ENCODE measurements at regions not wholly inside any gene's neighbourhood (a gene's known extent, or its start where the extent isn't known, plus 50 kb on each side); places are given as distances from the start of the nearest gene placed in this dataset.

DNA sequence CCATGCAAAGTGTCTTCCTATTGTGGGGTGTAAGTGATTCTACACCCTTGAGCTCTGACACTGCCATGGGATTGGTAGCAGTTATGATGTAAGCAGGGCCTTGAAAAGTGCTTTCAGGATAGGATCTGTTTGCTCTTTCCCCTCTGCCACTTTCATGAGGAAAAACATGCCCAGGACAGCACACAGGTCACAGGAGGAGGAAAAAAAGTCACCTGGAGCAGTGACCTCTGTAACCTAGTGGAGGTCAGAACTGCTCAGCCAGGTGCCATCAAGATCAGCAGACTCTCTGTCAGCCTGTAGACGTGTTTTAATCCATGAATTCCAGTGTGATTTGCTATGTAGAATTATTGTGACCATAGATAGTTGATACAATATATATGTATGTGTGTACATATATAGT, 92.7 kb upstream of the BMP2 start:
- H3K14ac ChIP-seq (ENCODE audit: insufficient read length): peak overlapping the region; percentile 48
- no peak overlapping the region for H3K56ac ChIP-seq (replicated peaks; ENCODE audit: insufficient read length, low read depth, low read length)
- H4K5ac ChIP-seq (ENCODE audit: insufficient read length, low read depth, low read length): no peak overlapping the region
- no peak overlapping the region for H2AK5ac ChIP-seq (ENCODE audit: low read depth, low read length)
- H3K4ac ChIP-seq (replicated peaks; ENCODE audit: insufficient read length, low read depth, low read length): no peak overlapping the region
- no peak for FAIRE-seq
- no peaks in the 10 kb centered on the region for H3K36me3 ChIP-seq (ENCODE audit: control insufficient read depth in 2 of 4, insufficient read depth in 4 of 4, low read length in 3 of 4)
- H3K4me1 ChIP-seq (replicated peaks in 1 of 4; ENCODE audit: control insufficient read depth in 3 of 4, insufficient read depth in 4 of 4, low read length in 3 of 4): no peaks in the 10 kb centered on the region
- no peaks in the 10 kb centered on the region for H3K79me2 ChIP-seq (ENCODE audit: control insufficient read depth in 1 of 2, insufficient read depth in 2 of 2, low read length in 2 of 2)
- no peak overlapping the region for H2AFZ ChIP-seq (ENCODE audit: low read length)
- no peak overlapping the region for H4K8ac ChIP-seq (ENCODE audit: extremely low read depth, insufficient read depth, low read length)
- no peak overlapping the region for H4K91ac ChIP-seq (replicated peaks; ENCODE audit: insufficient read length, low read length)
- H2BK12ac ChIP-seq (ENCODE audit: low read depth, low read length): no peak overlapping the region
- no peak overlapping the region for H2BK5ac ChIP-seq (ENCODE audit: low read depth, low read length)
- H3K27me3 ChIP-seq (replicated peaks in 1 of 4; ENCODE audit: control insufficient read depth in 3 of 4, extremely low read depth in 1 of 4, insufficient read depth in 3 of 4, low read length in 3 of 4): no peaks in the 10 kb centered on the region
- no peak overlapping the region for H3K4me3 ChIP-seq (ENCODE audit: extremely low read depth in 1 of 4, insufficient read depth in 2 of 4, low read depth in 3 of 4, low read length in 4 of 4)
- H2BK20ac ChIP-seq (ENCODE audit: low read length): no peak overlapping the region
- no peak overlapping the region for H2BK120ac ChIP-seq (replicated peaks; ENCODE audit: low read depth, low read length)
- no peaks in the 10 kb centered on the region for H3K9me3 ChIP-seq (ENCODE audit: insufficient read depth in 2 of 2, low read depth in 1 of 2, low read length in 1 of 2)
- no peak overlapping the region for H3K4me2 ChIP-seq (ENCODE audit: insufficient read depth in 1 of 2, low read depth in 2 of 2, low read length in 2 of 2)
- no peak overlapping the region for H3K23ac ChIP-seq (ENCODE audit: insufficient read length)
- ChIA-PET POLR2A (ENCODE audit: partially characterized antibody) (no interaction called here), CTCF (ENCODE audit: partially characterized antibody) (interaction anchor here (1.5 kb wide), 1 partner anchor 33 kb away, joined by 3 read pairs; no protein-coding TSS in a partner anchor)
- H3K79me1 ChIP-seq (ENCODE audit: low read depth, low read length): no peaks in the 10 kb centered on the region
- no peak for DNase-seq (ENCODE audit: low read depth in 1 of 2, low spot score in 2 of 2)
- H3K9ac ChIP-seq (replicated peaks in 1 of 4; ENCODE audit: extremely low read depth in 1 of 4, low read depth in 3 of 4, low read length in 3 of 4): no peak overlapping the region
- no peak overlapping the region for H3K18ac ChIP-seq (ENCODE audit: extremely low read depth, low read length)
- H3K27ac ChIP-seq (ENCODE audit: low read depth, low read length): no peak overlapping the region
- WGBS, 2 experiments (ENCODE audit: extremely low coverage in 1 of 2, insufficient coverage in 1 of 2, insufficient read length in 1 of 2, insufficient replicate concordance in 2 of 2, low coverage in 1 of 2, low lambda C conversion rate in 2 of 2, missing lambda C conversion rate in 1 of 2): 54% methylated on average over 1 of the region's 1 CpG; no CpG with 5 or more reads in 1 of the 2 experiments
- H3K23me2 ChIP-seq (ENCODE audit: low read depth, low read length): no peaks in the 10 kb centered on the region
- no peaks in the 10 kb centered on the region for H4K20me1 ChIP-seq (replicated peaks in 1 of 2; ENCODE audit: control insufficient read depth in 1 of 2, insufficient read depth in 2 of 2, low read length in 2 of 2)
- TF ChIP-seq MAFK (IDR thresholded peaks at IDR 0.05; ENCODE audit: low read depth, low read length) (no peak), TEAD4 (IDR thresholded peaks at IDR 0.05; ENCODE audit: low read depth, low read length) (no peak), SRF (IDR thresholded peaks at IDR 0.05; ENCODE audit: low read depth, low read length) (no peak), YY1 (IDR thresholded peaks at IDR 0.05; ENCODE audit: low read depth, low read length) (no peak), FOSL1 (IDR thresholded peaks at IDR 0.05; ENCODE audit: insufficient read depth, low read depth, low read length) (no peak), CBX8 (IDR thresholded peaks at IDR 0.05; ENCODE audit: borderline replicate concordance, low read depth, low read length) (no peak), BCL11A (IDR thresholded peaks at IDR 0.05; ENCODE audit: low read depth in 2 of 2, low read length in 2 of 2) (no peak)
- TF ChIP-seq, protein P1, sequence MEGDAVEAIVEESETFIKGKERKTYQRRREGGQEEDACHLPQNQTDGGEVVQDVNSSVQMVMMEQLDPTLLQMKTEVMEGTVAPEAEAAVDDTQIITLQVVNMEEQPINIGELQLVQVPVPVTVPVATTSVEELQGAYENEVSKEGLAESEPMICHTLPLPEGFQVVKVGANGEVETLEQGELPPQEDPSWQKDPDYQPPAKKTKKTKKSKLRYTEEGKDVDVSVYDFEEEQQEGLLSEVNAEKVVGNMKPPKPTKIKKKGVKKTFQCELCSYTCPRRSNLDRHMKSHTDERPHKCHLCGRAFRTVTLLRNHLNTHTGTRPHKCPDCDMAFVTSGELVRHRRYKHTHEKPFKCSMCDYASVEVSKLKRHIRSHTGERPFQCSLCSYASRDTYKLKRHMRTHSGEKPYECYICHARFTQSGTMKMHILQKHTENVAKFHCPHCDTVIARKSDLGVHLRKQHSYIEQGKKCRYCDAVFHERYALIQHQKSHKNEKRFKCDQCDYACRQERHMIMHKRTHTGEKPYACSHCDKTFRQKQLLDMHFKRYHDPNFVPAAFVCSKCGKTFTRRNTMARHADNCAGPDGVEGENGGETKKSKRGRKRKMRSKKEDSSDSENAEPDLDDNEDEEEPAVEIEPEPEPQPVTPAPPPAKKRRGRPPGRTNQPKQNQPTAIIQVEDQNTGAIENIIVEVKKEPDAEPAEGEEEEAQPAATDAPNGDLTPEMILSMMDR (IDR thresholded peaks at IDR 0.05; ENCODE audit: control extremely low read depth in 1 of 3, insufficient read depth in 1 of 3, low read depth in 1 of 3, low read length in 3 of 3): no peak
- H2BK15ac ChIP-seq (ENCODE audit: low read length): no peak overlapping the region
